ENCODE measurements at regions not wholly inside any gene's neighbourhood (a gene's known extent, or its start where the extent isn't known, plus 50 kb on each side); places are given as distances from the start of the nearest gene placed in this dataset.

DNA sequence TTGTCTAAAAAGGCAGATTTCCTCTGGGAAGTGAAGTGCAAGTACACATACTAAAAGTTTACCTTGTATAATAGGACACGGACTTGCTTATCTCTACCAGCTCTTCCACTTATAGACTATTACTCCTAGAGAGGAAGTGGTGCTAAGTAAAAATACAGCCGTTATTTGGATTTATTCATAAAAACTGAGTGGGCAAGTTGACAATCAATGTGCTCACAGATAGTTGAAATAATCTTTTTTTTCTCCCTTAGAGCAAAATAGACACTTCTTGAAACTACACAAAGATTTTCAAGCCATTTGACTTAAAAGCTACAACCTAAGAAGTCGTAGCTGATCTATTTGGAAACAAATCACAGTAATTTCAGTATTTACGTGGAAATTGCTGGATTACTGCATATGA lies 2584.7 kb upstream of the PCDH20 start:
- no peak for DNase-seq

DNA sequence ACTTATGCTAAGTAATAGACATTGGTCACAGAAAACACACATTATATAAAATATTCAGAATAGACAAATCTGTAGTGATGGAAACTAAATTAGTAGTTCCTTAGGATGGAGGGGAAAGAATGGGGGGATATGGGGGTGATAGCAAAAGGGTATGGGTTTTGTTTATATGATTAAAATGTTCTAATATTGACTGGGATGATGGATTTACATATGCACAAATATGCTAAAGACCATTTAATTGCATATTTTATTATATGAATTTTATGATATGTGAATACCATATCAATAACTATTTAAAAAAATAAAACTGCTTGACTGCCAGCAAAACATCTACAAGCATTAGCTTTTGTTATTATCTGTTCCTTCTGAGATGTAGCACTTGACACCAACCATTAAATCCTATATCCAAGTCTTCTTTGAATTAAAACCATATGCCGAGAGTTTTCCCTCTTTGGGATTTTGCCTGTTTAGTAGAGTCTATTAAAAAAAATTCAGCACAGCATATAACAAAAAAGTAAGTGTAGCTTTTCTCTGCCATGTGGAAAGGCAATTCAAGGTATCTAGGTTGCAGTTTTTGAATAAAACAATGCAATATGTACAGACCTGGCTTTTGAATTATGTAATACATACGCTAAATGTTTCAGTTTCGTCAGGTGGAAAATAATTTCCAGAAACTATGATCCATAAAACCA lies 2584.1 kb upstream of the PCDH20 start:
- no peak for DNase-seq

DNA sequence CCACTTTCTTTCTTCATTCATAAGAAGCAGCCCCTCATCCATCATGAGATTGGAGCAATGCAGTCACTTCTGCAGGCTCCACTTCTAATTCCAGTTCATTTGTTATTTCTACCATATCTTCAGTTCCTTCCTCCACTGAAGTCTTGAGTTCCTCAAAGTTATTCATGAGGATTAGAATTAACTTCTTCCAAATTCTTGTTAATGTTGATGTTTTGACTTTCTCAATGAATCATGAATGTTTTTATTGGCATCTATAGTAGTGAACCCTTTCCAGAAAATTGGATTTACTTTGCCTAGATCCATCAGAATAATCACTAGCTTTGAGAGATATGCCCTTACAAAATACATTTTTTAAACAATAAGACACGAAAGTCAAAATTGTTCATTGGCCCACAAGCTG lies 2567.7 kb upstream of the PCDH20 start:
- DNase-seq, result no peak

DNA sequence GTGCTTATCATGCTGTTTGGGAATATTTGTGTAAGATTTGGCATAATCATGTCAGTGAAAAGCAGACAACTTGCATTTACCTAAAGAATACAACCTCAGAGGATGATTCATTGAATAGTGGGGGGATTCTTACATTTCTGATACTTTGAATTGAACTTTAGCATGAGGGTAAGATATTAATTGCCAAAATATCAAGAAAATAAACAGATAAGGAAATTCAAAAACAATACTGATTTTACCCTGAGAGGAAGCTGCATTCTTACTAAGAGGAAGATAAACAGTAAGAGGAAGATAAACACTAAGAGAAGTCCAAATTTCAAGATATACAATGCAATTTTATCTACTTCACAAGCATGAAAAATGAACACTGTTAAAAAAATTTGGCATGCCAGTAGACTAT lies 2564.3 kb upstream of the PCDH20 start:
- DNase-seq, result no peak

DNA sequence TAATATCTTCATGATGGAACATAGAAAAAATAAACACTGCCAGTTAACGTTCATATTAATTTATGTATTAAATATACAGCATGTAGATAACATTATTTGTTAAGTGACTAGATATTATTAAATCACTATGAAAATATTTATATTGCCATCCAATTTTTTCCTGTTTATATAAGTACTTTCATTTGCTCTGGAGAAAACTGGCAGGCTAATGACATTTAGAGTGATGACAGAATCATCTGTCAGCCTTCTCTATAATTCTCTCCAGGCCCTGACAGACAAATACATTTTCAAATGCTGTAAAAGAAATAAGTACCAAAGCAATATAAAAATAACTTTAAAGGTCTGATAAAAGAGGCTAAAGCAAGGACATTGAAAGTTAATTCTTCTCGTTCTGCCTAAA lies 2556.7 kb upstream of the PCDH20 start:
- DNase-seq, result no peak

DNA sequence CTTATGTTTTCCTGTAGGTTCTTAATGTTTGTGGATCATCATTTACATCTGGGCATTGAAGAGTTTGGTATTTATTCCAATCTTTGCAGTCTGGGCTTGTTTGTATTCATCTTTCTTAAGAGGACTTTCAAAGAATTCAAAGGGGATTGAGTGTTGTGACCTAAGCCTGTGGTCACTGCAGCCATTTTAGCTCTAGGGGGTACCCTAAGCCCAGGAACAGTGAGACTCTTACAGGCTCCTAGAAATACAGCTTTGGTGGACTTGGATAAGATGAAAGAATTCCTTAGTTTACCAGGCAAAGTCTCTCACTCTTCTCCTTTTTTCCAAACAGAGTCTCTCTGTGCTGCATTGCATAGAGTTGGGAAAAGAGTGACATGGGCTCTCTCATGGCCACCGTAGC lies 2539.0 kb upstream of the PCDH20 start:
- no peak for DNase-seq

DNA sequence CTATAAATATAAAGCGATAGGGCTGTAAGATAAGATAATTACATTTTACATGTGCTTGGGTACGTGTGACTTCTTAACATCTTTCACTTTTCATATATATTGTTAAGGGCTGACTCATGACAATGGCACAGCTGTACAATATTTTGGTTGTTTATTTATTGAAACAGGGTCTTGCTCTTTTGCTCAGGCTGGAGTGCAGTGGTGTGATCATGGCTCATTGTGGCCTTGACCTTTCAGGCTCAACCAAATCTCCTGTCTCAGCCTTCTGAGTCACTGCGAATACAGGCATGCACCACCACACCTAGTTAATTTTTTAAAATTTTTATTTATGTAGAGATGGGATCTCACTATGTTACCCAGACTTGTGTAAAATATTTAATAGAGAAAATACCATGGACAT lies 2532.4 kb upstream of the PCDH20 start:
- no peak for DNase-seq

DNA sequence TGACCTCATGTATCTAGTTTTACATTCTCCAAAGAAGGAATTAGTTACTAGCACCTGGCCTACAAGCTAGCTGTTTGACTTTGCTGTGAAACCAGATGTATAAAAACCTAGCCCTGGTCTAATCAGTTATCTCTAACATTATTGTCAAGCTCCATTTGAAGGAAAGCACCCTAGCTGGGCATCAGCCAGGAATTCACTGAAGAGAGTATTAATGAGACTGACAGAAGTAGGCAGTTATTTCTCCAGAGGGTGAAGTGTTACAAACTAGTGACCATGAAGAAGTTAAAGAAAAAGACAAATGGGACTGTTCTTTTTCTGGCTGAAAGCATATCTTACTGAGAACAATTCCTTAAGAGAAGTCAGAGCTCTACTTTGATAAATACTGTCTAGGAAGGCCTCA lies 2529.3 kb upstream of the PCDH20 start:
- no peak for DNase-seq

DNA sequence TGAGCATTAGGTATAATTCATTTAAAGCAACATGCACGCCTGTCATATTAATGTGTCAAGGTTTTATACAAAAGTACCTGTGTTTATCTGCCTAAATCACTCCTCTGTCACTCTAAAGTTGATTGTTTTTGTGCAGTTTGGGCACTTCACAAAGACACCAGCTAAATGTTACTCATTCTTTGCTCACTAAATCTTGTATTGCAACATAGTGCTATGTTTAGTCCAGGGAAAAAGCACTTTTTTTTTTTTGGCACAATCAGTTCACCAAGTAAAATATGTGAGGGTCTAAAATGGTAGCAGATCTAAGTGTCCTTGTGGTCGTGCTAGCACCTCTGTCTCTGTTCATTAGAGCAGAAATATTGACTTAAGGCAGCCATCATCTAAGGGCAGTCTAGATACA lies 2526.7 kb upstream of the PCDH20 start:
- no peak for DNase-seq

DNA sequence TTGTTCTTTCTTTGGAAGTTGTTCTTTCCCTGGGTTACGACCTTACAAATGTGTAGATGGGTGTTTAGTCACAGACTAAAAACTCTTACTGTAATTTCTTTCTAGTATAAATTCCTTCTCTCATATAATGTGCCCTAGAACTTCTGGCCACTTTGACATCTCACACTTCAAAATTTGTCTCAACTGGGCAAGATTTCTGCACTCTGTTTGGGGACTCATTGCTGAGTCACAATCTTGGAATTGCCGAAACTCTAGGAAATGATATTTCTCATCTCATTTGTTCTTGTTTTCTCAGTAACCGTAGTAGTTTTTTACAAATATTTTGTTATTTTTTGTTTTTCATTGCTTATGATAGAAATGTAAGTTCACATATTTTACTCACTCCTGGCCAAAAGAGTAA lies 2523.2 kb upstream of the PCDH20 start:
- DNase-seq, result no peak

DNA sequence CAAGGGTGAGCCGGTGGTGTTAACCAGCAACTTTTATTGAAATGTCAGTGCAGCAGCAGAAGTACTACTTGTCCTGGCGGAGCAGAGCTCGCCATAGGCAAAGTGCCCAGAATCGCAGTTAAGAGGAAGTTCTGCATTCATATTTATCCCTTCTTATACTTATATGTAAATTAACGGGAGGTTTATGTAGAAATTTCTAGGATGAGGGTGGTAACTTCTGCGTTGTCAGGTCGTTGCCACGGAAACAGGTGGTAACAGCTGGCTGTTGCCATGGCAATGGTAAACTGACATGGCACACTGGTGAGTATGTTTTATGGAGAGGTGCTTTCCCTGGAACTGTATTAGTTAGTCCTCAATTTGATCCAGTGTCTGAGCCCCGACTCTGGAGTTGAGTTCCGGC lies 2494.9 kb upstream of the PCDH20 start:
- DNase-seq, result no peak

DNA sequence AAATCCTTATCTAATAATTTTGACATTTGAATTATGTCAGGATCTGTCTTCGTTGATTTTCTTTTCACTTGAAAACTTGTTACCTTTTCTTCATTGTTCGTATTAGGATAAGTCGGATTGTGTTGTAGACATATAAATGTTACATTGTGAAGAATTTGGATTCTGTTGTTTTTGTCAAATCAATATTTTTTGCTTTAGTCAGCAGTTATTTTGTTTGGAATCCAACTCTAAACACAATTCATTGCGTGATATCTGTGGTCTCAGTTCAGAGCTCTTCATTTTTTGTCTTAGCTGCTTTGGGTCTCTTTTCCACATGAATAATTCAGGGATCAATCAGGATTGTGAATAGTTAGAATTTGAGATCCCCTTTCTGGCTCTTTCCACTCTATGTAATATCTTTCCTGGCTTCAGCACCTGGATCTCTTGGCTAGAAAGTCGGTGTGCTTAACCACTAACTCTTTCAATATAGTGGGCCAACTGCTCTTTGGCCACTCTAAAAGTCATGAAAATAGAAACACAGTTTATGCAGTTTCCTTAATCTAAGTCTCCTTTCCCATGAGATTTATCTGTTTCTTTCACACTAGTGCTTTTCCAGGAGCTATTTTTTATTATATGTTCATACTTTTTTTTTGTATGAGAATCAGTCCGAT lies 2494.2 kb upstream of the PCDH20 start:
- DNase-seq, result no peak

DNA sequence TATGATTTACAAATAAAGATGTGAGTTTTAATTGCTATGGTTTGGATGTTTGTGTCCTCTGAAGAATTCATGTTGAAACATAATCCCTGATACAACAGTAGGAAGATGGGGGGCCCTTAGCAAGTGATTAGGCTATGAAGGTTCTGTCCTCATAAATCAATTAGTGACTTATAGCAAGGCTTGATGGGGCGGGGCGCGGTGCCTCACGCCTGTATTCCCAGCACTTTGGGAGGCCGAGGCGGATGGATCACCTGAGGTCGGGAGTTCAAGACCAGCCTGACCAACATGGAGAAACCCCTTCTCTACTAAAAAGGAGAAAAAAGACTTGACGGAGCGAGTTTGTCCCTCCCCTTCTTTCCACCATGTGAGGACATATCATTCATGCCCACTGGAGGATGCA lies 2486.5 kb upstream of the PCDH20 start:
- no peak for DNase-seq

DNA sequence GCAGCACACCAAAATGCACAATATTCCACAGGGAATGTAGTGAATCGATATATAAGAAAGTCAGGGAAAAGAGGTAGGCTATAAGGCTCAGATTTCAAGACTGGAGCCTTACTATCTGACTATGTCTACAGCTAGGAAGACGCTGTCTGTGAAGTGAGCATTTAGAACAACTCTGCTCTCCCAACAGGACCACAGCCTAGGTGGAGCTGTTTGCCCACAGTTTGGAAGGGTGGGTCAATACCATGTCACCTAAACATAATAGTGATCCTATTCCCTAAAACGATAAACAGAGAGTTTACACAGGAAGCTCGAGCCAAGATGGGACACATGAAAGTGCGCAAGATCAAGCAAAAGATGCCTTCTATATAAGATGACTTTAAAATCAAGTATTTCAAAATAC lies 2486.0 kb upstream of the PCDH20 start:
- DNase-seq, result no peak

DNA sequence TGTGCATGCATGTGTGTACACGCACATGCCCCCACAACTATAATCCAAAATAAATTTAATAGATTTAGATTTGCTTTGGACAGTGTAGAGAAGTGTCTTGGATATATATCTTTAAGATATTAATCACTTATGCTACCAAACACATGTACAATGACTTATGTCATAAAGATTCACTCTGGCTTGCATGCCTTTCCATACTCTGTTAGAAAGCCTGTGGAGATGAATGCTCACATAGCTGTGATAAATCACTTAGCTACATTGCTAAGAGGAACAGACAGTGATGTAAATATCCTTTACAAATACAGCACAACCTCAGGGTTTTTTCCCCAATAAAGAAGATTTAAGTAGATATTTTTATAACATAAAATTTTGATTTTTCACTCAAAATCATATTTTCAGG lies 2484.8 kb upstream of the PCDH20 start:
- DNase-seq, result no peak

DNA sequence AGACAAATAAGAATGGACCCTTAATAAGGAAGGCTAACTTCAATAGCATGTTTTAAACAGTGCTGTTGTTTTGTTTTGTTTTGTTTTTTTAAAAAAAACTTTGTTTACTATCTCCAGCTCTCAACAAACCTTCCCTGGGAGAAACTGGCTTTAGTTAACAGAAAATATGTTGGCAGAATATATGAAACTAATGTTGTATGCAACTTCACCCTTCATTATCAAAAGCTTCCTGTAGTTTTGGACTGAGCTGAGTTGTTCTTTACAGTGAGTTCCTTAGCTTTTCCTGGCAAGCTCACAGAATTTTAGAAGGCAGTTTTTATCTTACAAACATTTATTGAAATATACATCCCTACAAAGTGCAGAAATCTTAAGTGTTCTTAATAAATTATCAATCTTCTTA lies 2480.7 kb upstream of the PCDH20 start:
- no peak for DNase-seq

DNA sequence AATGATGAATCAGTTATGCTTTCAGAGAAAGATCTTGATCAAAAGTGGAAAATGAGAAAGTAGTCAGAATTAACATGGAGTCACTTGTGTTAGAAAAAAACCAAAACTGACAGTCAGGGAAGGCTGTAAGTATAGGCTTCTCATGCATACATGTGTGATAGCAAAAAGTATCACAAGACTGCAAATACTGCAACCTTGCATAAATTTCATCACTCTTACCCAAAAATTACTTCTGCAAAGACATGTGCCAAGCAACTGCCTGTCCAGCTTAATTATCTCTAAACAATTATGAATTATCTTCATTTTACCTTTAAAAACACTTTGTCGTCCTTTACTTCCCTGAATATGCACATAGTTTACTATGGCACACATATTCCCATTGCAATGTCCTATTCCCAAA lies 2466.4 kb upstream of the PCDH20 start:
- no peak for DNase-seq

DNA sequence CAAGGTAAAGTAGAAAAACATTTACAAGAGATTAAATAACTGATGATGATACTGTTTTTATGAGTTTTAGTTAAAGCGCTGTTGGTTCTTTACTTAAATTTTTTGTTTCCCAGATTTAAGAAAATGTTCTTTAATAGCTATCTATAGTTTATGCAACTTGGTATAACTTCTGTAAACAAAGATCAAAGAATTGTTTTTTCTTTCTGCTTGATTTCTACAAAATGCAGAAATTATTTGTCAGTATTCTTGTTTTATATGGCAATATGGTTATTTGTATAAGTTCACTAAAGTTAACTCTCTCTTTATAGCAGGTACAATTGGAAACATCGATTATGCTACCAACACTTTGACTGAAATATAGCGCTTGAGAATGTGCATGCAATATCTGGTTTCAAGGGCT lies 2465.1 kb upstream of the PCDH20 start:
- no peak for DNase-seq

DNA sequence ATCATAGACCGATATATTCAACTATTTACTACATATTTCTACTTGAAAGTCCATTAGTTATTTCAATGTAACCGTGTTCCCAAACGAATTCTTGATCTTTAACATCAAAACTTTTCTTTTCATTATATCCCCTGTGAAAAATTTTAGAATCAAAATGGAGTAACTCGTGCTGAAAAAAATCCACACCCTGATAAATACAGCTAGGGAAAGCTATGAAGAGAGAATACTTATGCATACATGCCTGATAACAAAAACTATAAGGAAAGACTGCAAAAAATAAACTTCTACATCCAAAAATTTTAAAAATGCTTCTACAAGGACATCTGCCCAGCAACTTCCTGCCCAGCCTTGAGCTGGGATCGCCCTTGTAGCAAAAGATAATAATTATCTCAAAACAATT lies 2458.3 kb upstream of the PCDH20 start:
- DNase-seq, result no peak

DNA sequence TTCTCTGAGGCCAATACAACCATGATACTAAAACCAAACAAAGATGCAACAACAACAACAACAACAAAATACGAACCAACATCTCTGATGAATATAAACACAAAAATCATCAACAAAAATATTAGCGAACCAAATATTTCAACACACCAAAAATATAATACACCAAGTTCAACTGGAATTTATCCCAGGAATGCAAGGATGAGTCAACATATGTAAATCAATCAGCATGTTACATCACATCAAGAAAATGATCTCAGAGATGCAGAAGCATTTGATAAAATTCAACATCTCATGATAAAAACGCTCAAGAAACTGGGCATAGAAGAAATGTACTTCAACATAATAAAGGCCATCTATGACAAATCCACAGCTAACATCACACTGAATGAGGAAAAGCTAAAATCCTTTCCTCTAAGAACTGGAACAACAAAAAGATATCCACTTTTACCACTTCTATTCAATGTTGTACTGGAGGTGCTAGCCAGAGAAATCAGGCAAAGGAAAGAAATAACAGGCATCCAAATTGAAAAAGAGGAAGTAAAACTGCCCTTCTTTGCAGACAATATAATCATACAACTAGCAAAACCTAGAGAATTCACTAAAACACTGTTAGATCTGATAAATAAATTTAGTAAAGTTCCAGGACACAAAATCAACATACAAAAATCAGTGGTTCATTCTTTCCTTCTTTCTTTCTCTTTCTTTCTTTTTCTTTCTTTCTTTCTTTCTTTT lies 2448.7 kb upstream of the PCDH20 start:
- no peak for DNase-seq

DNA sequence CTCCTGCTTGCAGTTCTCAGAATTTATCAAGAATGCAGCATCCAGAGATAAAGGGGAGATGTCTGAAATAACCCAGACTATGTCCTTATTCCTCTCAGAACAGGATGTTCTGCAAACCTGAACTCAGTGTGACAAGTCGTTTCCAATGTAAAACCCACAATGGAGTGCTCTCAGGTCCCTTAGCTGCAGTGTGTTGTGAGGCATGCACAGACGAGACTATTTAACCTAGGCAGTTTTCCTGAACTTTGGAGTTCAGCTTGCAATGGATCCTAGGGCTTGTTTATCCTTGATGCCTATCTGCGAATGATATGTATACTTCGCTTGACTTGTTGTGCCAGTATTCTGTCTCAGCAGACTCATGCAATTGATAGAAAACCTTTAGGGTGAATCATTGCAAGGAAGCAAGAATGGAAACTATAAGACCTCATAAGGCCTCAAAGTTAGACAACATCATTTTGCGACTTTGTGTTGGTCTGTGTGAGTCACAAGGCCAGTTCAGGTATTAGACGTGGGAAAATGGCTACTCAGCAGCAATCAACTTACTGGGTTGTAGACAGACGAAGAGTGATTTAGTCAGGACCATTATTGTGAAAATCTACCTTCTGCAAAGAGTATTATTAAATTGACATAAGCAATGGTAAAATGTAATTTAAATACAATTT lies 2439.9 kb upstream of the PCDH20 start:
- DNase-seq, result no peak

DNA sequence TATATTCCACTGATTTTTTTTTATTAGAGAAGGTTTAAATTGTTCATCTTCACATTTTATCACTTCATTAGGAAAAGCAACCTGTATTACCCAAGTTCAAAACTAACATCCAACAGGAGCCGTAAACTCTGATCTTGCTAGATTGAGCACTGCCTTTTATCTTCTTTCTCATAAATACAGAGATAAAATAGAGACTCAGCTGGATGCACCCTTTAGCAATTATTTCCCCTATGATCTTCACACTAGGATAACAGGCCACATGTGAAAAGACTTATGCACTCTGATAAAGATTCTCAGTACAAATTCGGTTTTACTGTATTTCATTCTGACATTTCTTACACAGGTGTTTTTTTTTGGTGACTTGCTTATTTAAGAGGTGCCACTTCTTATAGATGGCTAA lies 2438.2 kb upstream of the PCDH20 start:
- DNase-seq, result no peak

DNA sequence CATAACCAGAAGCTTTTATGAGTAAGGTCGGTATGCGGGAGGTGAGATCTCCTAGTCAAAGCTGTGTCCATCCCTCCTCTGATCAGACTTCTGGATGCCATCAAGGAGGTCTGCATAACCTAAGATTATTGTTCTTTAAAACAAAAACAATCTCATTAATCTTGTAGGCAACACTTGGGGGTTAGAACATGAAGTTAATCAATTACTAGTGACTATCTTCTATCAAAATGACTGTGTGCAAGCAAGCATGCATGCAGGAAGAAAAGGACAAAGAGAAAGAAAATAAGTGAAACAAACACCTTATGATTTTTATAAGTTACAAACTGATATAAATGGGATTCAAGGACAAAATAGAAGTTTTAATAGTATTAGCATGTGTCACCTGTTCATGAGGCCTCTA lies 2435.9 kb upstream of the PCDH20 start:
- no peak for DNase-seq

Data from CD4-positive, alpha-beta T cell treated with Interleukin-12 subunit alpha and Interleukin-12 subunit beta, for 1 hour (primary cell).